ENCODE measurements at regions not wholly inside any gene's neighbourhood (a gene's known extent, or its start where the extent isn't known, plus 50 kb on each side); places are given as distances from the start of the nearest gene placed in this dataset.
"Not testable (repeated sequence)": the region's sequence is repeated elsewhere in the genome, so short reads cannot be mapped to it uniquely, and the experiment has no call there.

DNA sequence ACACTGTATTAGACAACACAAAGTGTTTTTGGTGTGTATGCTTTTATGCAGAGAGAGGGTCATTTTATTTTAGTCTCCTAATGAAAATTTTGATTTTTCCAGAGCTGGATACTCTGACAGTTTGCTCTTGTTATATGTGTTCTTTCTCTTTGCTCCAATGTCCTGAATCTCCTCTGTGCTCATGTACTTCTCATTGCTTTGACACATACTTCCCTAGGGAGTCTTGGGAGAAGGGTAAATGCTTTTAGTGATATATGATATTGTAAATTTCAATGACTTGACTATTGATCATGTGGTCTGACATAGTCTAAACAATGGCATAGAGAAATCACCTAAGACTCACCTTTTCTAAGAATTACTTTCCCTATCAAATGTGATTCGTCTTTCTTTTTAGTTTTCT is 972.6 kb upstream of the EDIL3 start:
- no peaks in the 10 kb centered on the region for H3K4me1 ChIP-seq (ENCODE audit: insufficient read depth, low read length, poor library complexity, severe bottlenecking)
- H3K79me2 ChIP-seq (ENCODE audit: insufficient read depth, low read length) = no peaks in the 10 kb centered on the region
- no peaks in the 10 kb centered on the region for H4K20me1 ChIP-seq (ENCODE audit: insufficient read depth, low read length, poor library complexity, severe bottlenecking)
- H2AFZ ChIP-seq (ENCODE audit: low read length) = no peak overlapping the region
- H3K4me3 ChIP-seq (ENCODE audit: low read length, poor library complexity, severe bottlenecking) = no peak overlapping the region
- no peaks in the 10 kb centered on the region for H3K9me3 ChIP-seq (ENCODE audit: insufficient read depth, low read depth, low read length)
- H3K9ac ChIP-seq (ENCODE audit: low read depth, low read length, poor library complexity, severe bottlenecking) = no peak overlapping the region
- H3F3A ChIP-seq (ENCODE audit: low read depth) = no peaks in the 10 kb centered on the region
- no peaks in the 10 kb centered on the region for H3K27me3 ChIP-seq (ENCODE audit: insufficient read depth, low read length, poor library complexity, severe bottlenecking)
- H3K36me3 ChIP-seq (ENCODE audit: insufficient read depth, low read length) = no peaks in the 10 kb centered on the region
- no peak overlapping the region for H3K4me2 ChIP-seq (ENCODE audit: low read depth, low read length, poor library complexity, severe bottlenecking)
- TF ChIP-seq EZH2phosphoT487 (IDR thresholded peaks at IDR 0.05; ENCODE audit: borderline replicate concordance) (no peak), CTCF (conservative IDR thresholded peaks at IDR 0.05; ENCODE audit: low read length) (no peak)
- H3K9me2 ChIP-seq (replicated peaks; ENCODE audit: low read depth, low read length) = no peaks in the 10 kb centered on the region

DNA sequence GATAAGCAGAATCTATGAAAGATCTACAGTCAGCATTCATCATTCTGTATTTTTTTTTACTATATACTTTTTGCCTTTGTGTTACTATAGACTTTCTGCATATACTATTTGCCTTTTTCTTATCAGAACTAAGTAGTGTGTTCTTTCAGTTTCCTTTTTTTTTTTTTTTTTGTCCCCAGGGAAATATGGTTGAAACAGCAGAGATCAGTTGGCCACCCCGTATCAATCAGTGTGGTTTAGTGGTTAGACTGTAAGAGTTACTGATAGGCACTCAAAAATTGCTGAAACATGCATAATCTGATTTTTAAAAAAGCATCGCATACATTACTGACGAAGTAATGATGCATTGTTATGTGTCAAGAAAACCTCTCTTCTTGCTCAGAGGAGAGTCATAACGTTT is 990.8 kb upstream of the EDIL3 start:
- Histone ChIP-seq H4K20me1 (ENCODE audit: insufficient read depth, low read length, poor library complexity, severe bottlenecking) (no peaks in the 10 kb centered on the region), H3K4me2 (ENCODE audit: low read depth, low read length, poor library complexity, severe bottlenecking) (peak overlapping the region; percentile 20), H3K4me3 (ENCODE audit: low read length, poor library complexity, severe bottlenecking) (no peak overlapping the region), H3K36me3 (ENCODE audit: insufficient read depth, low read length) (no peaks in the 10 kb centered on the region), H3K4me1 (ENCODE audit: insufficient read depth, low read length, poor library complexity, severe bottlenecking) (no peaks in the 10 kb centered on the region), H3K27me3 (ENCODE audit: insufficient read depth, low read length, poor library complexity, severe bottlenecking) (no peaks in the 10 kb centered on the region), H3K9ac (ENCODE audit: low read depth, low read length, poor library complexity, severe bottlenecking) (no peak overlapping the region), H3K9me2 (replicated peaks; ENCODE audit: low read depth, low read length) (no peaks in the 10 kb centered on the region), H3K79me2 (ENCODE audit: insufficient read depth, low read length) (no peaks in the 10 kb centered on the region), H3F3A (ENCODE audit: low read depth) (no peaks in the 10 kb centered on the region), H2AFZ (ENCODE audit: low read length) (no peak overlapping the region), H3K9me3 (ENCODE audit: insufficient read depth, low read depth, low read length) (no peaks in the 10 kb centered on the region)
- TF ChIP-seq CTCF (conservative IDR thresholded peaks at IDR 0.05; ENCODE audit: low read length) = no peak
- no peak for TF ChIP-seq EZH2phosphoT487 (IDR thresholded peaks at IDR 0.05; ENCODE audit: borderline replicate concordance)

DNA sequence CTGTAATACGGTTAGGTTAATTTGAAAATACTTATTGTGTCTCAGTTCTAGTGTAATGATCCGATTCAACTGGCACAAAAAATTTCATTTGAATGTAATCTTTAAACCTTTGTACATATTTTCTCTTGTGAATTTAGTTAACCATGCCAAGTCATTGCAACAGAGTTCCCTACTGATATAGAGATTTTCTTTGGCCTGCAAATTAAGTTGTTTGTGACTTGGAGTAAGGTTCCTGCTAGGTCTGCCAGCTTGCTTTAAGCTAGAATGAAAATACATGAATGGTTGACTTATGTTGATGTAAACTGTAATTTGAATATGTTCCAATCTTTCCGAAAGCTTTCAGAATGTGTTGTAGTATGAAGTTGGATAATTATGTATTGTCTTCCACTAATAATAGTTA is 1004.1 kb upstream of the EDIL3 start:
- no peaks in the 10 kb centered on the region for H4K20me1 ChIP-seq (ENCODE audit: insufficient read depth, low read length, poor library complexity, severe bottlenecking)
- no peak overlapping the region for H3K4me3 ChIP-seq (ENCODE audit: low read length, poor library complexity, severe bottlenecking)
- no peaks in the 10 kb centered on the region for H3K9me3 ChIP-seq (ENCODE audit: insufficient read depth, low read depth, low read length)
- H3K79me2 ChIP-seq (ENCODE audit: insufficient read depth, low read length) = no peaks in the 10 kb centered on the region
- H3K9me2 ChIP-seq (replicated peaks; ENCODE audit: low read depth, low read length) = no peaks in the 10 kb centered on the region
- no peaks in the 10 kb centered on the region for H3K4me1 ChIP-seq (ENCODE audit: insufficient read depth, low read length, poor library complexity, severe bottlenecking)
- no peaks in the 10 kb centered on the region for H3F3A ChIP-seq (ENCODE audit: low read depth)
- H3K36me3 ChIP-seq (ENCODE audit: insufficient read depth, low read length) = no peaks in the 10 kb centered on the region
- no peak for TF ChIP-seq CTCF (conservative IDR thresholded peaks at IDR 0.05; ENCODE audit: low read length)
- no peak for TF ChIP-seq EZH2phosphoT487 (IDR thresholded peaks at IDR 0.05; ENCODE audit: borderline replicate concordance)
- no peaks in the 10 kb centered on the region for H3K27me3 ChIP-seq (ENCODE audit: insufficient read depth, low read length, poor library complexity, severe bottlenecking)
- H3K4me2 ChIP-seq (ENCODE audit: low read depth, low read length, poor library complexity, severe bottlenecking) = no peak overlapping the region
- no peak overlapping the region for H2AFZ ChIP-seq (ENCODE audit: low read length)
- no peak overlapping the region for H3K9ac ChIP-seq (ENCODE audit: low read depth, low read length, poor library complexity, severe bottlenecking)

- H3K27me3 ChIP-seq (ENCODE audit: insufficient read depth, low read length, poor library complexity, severe bottlenecking); H4K20me1 ChIP-seq (ENCODE audit: insufficient read depth, low read length, poor library complexity, severe bottlenecking); H3K36me3 ChIP-seq (ENCODE audit: insufficient read depth, low read length); H3F3A ChIP-seq (ENCODE audit: low read depth); H3K9ac ChIP-seq (ENCODE audit: low read depth, low read length, poor library complexity, severe bottlenecking); H3K4me1 ChIP-seq (ENCODE audit: insufficient read depth, low read length, poor library complexity, severe bottlenecking); H2AFZ ChIP-seq (ENCODE audit: low read length); H3K9me2 ChIP-seq (replicated peaks; ENCODE audit: low read depth, low read length); H3K9me3 ChIP-seq (ENCODE audit: insufficient read depth, low read depth, low read length); H3K4me2 ChIP-seq (ENCODE audit: low read depth, low read length, poor library complexity, severe bottlenecking); H3K79me2 ChIP-seq (ENCODE audit: insufficient read depth, low read length); H3K4me3 ChIP-seq (ENCODE audit: low read length, poor library complexity, severe bottlenecking): not testable (repeated sequence)
These were observed 1007.6 kb upstream of the EDIL3 start for GRCh38 chr5:85392309-85392708.

Measured in Loucy (cell line).